NB4 (cell line): ENCODE measurements at regions not wholly inside any gene's neighbourhood (a gene's known extent, or its start where the extent isn't known, plus 50 kb on each side); places are given as distances from the start of the nearest gene placed in this dataset.

Experiments
- CTCF ChIP-seq: IDR thresholded peaks from one replicate; pipeline ENCODE4 v1.5.1; 2012; ENCODE audit warnings: low read depth, low read length
- MYC ChIP-seq: IDR thresholded peaks from 2 replicates; pipeline ENCODE4 v1.6.1; 2011; ENCODE audit warnings: low read depth, low read length
- POLR2A ChIP-seq: IDR thresholded peaks from 2 replicates; pipeline ENCODE4 v1.6.1; 2011; ENCODE audit warnings: mild to moderate bottlenecking; ENCODE audit not compliant: insufficient read length; ENCODE audit errors: extremely low read depth

DNA sequence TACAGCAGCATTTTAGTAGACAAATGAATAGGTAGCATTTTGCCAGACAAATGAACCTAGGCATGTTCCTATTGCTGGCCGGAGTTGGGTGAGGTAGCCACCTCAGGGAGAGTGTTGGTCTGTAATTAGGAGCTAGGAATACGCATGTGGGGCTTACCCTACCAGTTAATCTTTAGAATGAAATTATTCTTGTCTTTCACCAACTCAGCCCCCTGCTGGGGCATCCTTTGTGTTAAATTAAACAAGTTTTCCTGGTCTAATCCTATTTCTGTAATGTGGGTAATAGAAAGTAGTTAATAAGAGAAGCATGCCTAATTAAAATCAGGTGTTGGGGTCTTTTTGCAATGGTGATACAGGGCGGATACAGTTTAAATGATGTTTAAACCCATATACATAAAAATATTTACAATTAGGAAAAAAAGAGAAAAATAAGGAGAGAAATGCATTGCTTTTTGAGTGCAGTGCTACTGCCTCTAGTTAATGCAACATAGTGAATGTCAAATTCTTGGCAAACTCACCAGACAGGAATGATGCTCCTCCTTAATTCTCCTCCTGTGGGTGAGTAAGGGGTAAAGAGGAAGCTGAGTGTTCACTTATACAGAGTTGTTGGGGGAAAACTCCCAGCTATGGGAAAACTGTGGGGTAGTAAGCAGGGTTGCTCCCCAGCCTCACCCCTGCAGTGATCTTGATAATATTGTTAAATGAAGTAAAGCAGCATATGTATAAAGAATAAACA lies 276.4 kb upstream of the EDNRB start:
- TF ChIP-seq MYC, result no peak
- TF ChIP-seq CTCF, result no peak
- no peak for TF ChIP-seq POLR2A
